GM18526 (cell line): ENCODE measurements at regions not wholly inside any gene's neighbourhood (a gene's known extent, or its start where the extent isn't known, plus 50 kb on each side); places are given as distances from the start of the nearest gene placed in this dataset.

Experiments used
- POLR2A ChIP-seq: IDR thresholded peaks from 3 replicates; pipeline ENCODE4 v1.6.1; 2011; ENCODE audit not compliant: insufficient read length; ENCODE audit errors: extremely low read depth

DNA sequence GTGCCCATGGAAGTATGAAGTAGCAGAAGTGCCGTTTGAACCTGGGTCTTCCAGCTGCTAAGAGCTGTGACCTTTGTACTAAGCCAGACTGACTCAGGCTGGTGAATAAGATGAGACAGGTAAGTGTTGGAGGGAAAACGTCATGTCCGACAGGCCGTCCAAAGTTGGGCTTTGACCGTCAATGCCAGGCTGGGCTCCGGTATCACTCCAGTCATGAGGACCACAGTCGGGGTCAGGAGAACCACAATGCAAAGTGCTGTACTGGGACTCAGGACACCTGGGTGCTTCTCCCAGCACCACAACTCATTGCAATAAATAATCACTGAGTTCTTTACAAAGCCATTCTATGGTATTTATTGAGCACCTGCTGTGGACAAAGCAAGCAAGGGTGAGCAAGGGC is 268.6 kb downstream of the HAPSTR1 start:
- TF ChIP-seq POLR2A: no peak

DNA sequence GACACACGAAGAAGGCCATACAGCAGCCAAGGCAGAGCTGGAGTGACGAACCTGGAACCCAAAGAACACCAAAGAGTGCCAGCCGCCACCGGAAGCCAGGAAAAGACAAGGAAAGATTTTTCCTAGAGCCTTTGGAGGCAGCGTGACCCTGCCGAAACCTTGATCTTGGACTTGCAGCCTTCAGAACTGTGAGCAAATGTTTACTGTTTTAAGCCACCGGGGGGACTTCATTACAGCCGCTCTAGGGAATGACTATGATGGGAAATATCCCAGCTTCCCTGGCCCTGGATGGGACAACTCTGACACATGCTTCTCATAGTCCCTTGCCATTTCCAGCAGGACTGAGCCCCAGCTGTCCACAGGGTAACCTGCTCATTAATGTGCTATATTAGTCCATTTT is 270.6 kb downstream of the HAPSTR1 start:
- TF ChIP-seq POLR2A: no peak

DNA sequence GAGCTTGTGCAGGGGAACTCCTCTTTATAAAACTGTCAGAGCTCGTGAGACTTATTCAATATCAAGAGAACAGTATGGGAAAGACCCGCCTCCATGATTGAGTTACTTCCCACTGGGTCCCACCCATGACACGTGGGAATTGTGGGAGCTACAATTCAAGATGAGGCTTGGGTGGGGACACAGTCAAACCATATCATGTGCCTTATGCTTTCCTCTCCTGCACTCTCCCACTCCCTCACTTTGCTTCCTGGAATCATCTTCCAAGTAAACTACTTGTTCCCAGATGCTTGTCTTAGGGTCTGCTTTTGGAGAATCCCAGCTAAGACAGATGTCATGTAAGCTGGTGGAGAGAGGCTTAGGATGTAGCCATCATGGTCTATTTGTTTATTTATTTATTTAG is 271.2 kb downstream of the HAPSTR1 start:
- TF ChIP-seq POLR2A: no peak

DNA sequence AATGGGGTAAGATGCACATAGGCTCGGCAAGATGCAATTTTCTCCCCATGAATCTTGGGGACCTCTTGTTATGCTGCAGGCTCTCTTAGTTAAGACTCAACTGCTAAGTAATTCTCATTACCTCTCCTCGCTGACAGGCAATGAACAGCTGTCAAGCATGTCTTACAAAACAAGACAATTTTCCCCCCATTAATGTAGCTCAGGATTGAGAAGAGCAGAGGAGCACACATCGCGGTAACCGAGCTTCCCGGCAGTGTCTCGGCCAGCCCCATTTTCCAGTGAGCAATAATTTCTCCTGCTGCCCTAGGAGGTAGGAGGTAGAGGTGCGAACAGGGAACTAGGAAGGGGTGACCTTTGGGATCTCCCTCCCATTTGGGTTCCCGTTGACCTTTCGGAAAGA is 272.1 kb downstream of the HAPSTR1 start:
- no peak for TF ChIP-seq POLR2A

DNA sequence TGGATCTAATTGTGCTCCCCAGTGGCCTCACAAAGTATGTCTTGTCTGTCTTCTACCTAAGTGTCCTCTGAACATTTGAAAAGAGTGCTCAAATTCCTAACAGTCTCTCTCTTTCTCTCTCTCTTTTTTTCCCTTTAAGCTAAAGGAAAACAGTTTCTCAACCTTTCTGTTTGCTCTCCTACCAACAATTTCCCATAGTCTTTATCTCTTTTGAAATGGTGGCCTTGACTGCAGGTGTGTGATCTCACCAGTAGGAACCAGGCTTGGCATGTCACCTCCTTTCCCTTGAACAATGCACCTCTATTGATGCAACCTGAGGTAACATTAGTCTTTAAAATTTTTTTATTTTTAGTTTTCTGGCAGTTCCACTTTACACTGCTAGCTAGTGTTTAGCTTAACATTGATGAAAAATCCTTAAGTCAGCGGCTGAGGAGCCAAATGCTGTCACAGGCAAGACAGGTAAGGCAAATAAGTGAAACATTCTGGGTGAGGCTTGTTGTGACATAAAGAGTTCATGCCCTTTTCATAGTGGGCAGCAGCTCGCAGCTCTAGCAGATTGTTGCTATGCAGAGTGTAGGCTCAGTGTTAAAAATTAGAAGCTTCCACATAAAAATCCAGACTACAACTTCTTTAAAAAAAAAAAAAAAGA is 273.4 kb downstream of the HAPSTR1 start:
- TF ChIP-seq POLR2A: no peak

DNA sequence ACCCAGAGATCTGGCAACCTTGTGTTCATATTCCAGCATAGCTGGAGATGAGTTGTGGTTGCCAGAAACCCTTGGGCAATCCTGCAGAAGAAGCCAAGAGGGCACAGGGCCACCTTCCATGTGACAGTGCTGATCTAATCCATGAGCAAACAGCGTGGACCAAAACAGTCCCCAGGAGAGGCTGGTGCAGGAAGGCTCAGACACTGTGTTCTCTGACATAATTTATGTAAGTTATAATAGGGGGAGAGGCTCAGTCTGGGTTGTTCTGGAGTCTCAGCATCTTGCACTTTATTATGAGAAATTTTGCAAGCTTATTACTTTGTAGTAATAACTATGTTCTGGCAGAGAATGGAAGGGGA is 273.9 kb downstream of the HAPSTR1 start:
- TF ChIP-seq POLR2A: no peak

DNA sequence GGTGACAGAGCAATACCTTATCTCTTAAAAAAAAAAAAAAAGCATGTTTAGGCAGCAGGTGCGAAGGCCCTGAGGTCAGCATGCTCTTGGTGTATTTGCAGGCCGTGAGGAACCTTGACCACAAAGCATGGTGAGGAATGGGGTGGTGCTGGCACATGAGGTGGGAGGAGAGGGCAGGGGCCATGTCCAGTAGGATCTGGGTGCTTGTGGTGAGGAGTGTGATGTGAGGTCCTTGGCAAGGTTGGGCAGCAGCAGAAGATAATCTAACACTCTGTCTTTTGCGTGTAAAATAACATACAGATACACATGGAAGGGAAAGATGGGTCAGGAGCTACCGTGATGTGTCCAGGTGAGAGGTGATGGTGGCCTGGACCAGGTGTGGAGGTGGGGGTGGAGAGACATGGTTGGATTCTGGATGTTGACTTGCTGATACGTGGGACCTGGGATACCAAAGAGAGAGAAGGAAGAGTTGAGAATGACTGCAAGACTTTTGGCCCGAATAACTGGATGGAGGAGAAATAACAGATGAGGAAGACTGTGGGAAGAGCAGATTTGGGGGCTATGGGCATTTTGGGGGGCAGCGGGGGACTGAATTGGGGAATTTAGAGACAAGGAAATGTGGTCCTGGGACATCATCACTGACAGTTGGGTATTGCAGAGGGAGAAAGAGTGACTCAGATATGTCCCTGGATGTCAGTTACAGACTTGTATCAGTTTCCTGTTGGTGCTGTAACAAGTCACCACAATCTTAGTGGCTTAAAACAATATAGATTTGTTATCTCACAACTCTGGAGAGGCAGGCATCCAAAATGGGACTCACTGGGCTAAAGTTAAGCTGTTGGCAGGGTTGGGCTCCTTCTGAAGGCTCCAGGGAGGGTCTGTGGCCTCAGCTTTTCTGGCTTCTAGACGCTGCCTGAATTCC is 274.9 kb downstream of the HAPSTR1 start:
- TF ChIP-seq POLR2A: no peak

DNA sequence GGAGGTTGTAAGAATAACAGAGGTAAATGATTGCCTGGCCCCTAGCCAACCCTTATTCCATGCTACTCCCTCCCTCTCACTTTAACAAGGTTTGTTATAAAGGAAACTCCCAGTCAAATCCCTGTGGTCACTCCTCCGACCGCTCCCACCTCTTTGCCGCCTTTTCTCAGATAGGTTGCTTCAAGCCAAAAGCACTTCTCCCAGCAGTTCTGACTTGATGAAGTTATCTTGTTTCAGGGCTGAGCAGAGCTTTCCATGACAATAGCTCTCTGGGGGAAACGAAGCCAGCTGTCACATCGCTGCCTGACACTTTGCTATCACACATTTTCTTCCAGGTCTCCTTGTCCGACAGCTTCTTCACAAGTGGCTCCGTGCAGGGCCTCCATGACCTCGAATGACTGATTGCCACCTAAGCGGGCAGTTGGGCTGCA is 278.6 kb downstream of the HAPSTR1 start:
- no peak for TF ChIP-seq POLR2A

DNA sequence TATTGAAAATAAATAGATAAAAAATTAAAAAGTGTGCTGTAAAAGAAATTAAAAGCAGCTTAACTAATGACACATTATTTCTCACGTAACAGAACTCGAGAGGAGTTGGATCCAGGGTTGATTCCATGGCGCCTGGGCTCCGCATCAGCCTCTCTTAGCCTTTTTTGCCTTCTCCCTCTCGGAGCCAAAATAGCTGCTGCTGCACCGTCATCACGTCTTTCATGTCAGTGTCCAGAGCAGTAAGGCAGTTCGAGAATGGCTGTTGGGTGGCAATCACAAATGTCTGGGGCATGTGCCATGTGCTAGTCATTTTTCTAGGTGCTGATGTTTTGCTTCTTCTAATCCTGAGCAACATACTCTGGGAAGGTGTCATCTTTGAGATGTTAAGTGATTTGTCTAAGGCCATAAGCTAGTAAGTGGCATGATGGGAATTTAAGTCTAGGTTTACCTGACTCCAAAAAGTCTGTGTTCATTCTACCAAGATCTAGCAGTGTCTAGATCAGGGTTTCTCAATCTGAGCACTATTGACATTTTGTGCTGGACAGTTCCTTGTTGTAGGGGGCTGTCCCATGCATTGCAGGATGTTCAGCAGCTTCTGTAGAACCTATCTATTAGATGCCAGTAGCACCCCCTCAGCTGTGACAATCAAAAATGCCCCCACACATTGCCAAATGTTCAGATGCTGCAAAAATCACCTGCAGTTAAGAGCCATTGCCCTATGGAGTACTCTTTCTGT is 280.4 kb downstream of the HAPSTR1 start:
- TF ChIP-seq POLR2A: no peak

DNA sequence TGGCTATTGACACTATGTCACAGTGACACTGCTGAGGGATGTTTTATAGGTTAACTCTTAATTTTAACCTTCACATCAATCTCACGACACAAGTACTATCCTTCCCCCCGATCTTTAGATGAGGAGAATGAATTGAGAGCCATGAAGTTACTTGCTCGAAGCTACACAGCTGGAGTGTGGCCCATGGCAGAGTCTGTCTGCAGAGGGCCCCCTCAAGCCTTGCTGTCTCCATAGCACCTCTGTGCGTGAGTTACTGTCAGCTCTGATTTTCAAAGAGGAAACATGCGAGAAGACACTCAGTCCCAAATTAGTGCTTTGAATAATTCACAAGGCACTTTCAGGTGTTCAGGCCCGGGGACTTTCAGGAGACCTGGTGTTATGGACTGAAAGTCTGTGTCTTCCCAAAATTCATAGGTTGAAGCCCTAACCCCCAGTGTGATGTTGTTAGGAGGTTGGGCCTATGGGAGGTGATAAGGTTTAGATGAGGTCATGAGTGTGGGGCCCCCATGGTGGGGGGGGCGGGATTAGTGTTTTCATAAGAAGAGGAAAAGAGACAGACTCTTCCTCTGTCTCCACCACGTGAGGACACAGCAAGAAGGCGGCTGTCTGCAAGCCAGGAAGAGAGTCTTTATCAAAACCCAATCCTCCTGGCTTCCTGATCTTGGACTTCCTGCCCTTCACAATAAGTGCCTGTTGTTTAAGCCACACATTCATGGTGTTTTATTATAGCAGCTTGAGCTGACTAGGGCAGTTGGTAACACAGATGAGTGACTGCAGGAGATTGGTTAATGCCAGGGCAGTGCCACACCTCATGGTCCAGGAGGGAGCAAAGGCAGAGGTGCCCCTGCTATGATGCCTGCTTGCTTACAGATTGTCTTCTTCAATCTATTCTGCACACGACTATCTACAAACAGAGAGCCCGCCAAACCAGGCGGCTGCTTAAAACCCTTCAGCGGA is 281.8 kb downstream of the HAPSTR1 start:
- no peak for TF ChIP-seq POLR2A

DNA sequence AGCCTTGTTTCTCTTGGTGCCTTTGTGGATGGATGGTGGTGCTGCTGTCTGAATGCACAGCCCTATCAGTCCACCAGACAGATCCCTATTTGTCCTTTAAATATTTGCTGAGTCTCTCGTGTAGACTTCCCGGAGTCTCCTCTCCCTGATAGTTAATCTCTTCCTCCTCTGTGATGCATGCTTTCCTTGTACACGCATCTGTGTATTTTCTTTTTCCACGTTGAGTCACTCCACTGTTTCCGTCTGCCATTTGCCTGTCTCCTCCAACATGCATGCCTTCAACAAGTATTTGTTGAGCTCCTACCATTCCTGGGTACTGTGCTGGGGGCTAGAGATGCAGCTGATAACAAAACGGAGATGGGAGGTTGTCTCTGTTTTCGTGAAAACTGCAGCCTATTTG is 282.6 kb downstream of the HAPSTR1 start:
- no peak for TF ChIP-seq POLR2A

DNA sequence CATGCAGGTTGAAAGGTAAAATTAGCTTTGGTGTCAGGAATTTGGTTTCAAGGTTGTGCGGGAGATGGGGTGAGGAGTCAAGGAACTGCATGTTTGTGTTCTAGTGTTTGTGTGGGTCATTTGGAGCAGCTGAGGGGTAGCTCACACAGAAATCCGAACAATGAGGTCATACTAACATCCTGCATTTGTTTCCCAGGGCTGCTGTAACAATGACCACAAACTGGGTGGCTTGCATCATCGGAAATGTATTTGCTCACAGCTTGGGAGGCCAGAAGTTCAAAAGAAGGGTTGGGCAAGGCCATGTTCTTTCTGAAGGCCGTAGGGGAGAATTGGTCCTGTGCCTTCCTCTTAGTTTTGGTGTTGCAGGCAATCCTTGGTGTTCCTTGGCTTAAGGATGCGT is 287.4 kb downstream of the HAPSTR1 start:
- TF ChIP-seq POLR2A: no peak

DNA sequence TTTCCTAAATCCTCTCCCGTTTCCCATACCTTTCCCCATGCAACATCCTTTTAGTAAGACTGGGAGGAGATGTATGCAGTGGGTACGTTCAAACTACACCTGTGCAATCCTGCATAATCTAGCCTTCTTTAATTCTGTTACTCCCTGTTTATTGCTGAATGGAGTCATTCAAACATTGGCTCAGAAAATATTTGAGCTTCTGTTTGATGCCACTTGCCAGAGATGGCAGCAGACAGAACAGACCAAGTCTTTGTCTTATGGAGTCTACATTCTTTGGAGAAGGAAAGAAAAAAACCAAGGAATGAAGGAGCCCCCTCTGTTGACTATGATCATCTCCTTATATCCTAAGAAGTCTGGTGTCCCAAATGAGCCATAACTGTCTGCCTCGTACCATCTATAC is 288.8 kb downstream of the HAPSTR1 start:
- TF ChIP-seq POLR2A: no peak

DNA sequence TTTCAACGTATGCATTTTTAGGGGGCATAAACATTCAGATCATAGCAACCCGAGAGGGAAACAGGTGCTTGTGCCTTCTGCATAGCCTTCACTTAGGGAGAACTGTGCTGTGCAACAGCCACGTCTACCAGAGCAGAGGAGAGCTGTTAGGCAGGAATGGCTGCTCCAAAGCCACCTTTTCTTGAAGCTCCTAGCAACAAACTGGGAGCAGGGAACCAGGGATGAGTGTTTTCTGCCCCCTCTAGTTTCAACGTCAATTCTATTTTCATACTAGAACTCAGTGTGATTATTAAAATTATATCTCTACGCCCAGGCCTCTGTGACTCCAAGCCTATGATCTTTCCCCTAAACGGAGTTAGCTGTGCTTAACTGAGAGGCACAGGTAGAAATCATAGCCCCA is 290.0 kb downstream of the HAPSTR1 start:
- no peak for TF ChIP-seq POLR2A

DNA sequence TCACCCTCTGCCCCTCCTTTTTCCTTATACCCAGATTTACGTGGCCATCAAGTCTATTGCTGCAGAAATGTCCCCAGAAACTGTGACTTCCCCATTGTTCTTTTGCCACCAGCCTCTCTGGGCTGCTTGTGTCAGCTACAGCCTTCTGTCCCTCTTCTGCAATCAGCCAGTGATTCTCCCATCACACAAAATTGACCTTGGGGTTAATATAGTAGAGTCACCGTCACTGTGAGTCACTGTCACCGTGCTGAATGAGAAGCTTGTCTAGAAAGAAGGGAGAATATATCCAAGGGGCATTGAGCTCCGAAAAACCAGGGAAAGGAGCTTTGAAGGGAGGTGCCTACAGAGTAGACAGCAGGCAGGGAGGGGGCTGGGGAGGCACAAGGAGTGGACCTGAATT is 290.5 kb downstream of the HAPSTR1 start:
- TF ChIP-seq POLR2A: no peak
